Hindlimb muscle (tissue), 1 donor: ENCODE measurements at regions not wholly inside any gene's neighbourhood (a gene's known extent, or its start where the extent isn't known, plus 50 kb on each side); places are given as distances from the start of the nearest gene placed in this dataset.
"Not testable (repeated sequence)": the region's sequence is repeated elsewhere in the genome, so short reads cannot be mapped to it uniquely, and the experiment has no call there.

Experiments
- DNase-seq: peaks from one replicate; pipeline ENCODE4 v3.0.0-alpha.2; 2013

DNA sequence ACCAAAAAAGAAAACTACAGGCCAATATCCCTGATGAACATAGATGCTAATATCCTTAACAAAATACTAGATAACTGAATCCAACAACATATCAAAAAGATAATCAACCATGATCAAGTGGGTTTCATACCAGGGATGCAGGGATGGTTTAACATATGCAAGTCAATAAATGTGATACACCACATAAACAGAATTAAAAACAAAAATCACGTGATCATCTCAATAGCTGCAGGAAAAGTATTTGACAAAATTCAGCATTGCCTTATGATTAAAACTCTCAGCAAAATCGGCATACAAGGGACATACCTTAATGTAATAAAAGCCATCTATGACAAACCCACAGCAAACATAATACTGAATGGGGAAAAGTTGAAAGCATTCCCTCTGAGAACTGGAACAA lies 199.9 kb downstream of the TXNL1 start:
- DNase-seq: not testable (repeated sequence)

DNA sequence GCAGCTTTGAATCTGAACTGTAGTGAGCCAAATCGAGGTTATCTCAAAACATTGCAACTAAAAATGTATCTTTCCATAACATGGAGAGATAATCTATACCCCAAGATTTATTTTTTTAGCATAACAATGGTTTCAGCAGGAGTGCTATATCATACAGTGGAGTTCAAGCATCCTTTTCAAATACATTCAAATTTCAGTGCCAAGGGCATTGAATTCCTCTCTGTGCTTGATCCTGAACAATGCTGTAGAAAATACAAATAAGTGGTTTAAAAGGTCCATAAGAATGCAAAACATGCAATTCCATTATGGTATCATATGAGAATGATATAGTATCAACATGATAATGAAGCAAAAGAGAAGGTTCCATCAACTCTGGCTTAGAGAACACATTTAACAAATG lies 201.7 kb downstream of the TXNL1 start:
- DNase-seq: no peak

DNA sequence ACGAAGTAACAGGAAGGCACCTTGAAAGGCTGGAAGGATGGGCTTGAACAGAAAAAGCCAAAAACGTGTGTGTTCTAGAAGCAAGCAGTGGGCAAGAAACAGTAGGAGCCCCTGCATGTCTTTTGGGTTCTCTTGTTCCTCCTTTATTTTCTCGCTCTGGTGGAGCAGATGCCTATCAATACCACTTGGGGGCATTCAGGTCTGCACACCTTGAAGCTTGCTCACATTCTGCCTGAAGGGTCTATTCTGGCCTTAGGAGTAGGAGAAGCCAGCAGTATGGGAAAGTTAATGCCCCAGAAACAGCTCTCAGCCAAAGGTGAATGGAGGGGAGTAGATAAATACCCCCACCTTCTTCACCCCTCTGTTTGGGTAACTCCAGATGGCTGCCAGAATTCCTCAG lies 204.5 kb downstream of the TXNL1 start:
- DNase-seq: no peak

DNA sequence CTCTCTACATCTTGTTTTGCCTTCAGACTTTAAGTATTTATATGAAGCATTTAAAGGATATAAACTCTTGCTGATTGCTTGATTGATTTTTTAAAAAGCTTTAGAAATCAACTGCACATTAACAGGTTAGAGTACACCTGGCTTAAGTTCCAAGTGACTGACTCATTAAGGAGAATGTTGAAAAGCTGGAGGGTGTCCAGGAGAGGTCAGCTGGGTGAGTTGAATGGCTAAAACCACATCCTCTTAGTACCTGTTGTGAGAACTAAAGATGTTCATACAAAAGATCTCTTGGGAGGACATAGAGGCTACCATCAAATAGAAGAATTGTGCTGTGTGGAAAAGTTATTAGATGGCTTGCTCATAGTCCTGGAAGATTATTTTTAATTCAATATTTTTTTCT lies 206.8 kb downstream of the TXNL1 start:
- no peak for DNase-seq

DNA sequence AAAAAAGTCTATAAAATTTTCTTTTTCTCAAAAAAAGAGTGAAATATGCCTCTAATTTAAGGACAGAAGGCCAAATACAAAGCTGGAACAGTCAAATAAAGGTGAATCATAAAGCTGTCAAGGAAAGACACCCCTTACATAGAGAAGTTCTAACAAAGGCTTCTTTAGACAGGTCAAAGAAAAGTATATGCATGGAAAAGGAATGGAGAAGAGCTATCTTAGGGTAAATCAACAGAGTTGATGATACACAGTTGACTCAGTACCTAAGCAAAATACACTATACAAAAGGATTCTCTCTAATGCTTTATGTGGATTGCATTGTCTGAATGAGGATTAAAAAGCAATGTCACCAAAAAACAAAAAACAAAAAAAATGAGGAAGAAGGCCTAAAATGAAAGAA lies 214.8 kb downstream of the TXNL1 start:
- no peak for DNase-seq

DNA sequence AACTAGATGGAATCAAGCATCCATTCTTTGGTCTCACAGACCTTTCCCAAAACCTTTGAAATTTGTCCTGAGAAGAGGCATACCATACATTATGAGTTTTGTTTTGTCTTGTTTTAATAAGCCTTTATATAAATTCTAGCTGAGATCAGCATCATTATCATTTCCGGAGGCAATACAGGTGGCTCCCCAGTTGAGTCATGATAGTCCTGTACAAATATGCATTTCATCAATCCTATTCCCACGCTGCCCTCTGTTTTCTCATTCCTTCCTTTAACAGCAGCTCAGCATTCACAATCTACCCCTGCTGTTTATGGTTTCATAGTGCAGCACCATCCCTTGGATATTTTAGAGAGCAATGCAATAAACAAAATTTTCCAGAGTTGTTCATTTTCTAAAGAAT lies 216.7 kb downstream of the TXNL1 start:
- DNase-seq: no peak

DNA sequence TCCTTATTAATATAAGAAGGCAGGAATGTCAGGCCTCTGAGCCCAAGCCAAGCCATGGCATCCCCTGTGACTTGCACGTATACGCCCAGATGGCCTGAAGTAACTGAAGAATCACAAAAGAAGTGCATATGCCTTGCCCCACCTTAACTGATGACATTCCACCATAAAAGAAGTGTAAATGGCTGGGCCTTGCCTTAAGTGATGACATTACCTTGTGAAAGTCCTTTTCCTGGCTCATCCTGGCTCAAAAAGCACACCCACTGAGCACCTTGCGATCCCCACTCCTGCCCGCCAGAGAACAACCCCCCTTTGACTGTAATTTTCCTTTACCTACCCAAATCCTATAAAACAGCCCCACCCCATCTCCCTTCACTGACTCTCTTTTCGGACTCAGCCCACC lies 217.5 kb downstream of the TXNL1 start:
- not testable (repeated sequence) for DNase-seq

DNA sequence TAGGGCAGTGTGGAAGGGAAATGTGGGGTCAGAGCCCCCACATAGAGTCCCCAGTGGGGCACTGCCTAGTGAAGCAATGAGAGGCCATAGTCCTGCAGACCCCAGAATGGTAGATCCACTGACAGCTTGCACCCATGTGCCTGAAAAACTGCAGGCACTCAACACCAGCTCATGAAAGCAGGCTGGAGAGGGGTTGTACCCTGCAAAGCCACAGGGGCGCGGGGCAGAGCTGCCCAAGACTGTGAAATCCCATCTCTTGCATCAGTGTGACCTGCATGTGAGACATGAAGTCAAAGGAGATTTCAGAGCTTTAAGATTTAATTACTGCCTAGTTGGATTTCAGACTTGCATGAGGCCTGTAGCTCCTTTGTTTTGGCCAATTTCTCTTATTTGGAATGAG lies 224.0 kb downstream of the TXNL1 start:
- no peak for DNase-seq

DNA sequence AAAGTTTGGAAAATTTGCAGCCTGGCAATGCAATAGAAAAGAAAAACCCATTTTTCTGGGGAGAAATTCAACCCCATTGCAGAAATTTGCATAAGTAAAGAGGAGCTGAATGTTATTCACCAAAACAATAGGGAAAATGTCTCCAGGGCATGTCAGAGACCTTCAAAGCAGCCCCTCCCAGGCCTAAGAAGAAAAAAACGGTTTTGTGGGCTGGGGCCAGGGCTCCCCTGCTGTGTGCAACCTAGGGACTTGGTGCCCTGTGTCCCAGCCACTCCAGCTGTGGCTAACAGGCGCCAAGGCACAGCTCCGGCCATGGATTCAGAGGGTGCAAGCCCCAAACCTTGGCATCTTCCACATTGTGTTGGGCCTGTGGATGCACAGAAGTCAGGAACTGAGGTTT lies 224.5 kb downstream of the TXNL1 start:
- DNase-seq: no peak

DNA sequence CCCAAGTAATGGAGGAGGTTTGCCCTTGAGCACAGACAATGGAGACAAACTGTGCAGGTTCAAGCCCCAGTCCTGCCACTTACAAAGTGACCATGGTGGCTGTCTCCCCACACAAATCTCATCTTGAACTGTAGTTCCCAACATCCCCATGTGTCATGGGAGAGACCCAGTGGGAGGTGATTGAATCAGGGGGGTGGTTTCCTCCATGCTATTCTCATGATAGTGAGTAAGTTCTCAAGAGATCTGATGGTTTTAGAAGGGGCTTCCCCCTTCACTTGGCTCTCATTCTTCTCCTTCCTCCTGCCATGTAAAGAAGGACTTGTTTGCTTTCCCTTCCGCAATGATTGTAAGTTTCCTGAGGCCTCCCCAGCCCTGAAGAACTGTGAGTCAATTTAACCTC lies 225.4 kb downstream of the TXNL1 start:
- no peak for DNase-seq

DNA sequence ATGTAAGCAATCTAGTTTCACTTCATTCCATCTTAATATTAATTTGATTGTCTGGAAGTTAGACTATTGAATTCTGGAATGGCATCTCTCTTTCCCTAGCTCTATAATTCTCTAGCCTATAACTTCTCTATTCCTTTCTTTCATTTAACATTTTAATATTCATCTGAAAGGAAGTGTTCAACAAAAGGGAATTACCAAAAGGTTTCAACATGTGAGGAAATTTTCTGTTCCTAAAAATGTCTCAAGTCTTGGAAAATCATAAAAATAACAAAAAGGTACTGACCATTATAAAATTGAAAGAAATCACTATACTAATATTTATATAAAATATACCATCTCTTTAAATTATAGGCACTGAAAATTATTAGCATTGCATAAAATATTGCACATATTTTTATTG lies 228.7 kb downstream of the TXNL1 start:
- DNase-seq: no peak

DNA sequence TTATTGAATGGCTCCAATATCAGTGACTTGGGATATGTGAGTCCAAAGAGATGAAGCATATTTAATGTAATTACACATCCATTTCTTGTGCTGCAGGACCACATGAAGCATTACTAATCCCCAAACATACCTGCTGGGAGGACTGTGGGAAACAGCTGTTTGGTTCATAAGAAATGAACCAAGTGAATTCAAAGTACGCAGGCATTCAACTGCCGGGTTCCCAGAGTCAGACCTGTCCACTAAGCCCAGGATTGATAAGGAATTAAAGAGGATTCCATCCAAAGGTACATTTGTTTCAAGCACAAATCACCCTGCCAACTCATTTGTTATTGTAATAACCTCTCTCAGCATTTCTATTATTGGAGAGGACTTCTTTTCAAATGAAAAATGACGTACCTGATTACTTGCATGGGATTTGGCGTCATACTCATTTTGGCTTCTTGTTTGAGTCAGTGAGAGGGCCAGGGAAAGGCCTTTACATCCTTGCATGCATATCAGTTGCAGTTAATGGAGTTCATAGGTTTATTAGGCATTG lies 230.7 kb downstream of the TXNL1 start:
- DNase-seq: no peak

DNA sequence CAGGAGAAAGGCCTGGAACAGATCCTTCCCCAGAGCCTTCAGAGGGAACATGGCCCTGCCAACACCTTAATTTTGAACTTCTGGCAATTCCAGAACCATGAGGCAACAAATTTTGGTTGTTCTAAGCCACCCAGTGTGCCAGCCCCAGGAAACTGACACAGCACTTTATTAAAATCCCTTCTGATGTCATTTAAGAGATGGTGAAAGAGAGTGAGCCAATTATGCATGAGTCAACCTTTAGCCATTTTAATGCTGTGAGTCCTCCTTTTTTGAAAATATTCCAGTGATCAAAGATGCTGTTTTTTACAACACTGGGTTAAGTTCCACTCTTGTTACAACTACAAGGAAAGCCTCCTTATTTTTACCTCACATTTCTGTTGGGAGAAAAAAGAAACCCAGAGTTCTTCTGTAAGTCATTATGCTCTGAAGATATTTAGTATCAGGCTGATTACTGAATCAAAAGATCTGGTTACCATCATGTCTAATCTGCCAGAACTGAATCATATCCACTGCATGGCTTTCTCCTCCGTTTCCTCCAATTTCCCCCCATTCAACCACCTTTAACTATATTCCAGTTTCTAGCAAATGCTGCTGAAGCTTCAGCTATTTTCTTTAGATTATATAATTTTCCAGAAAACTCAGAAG lies 235.4 kb downstream of the TXNL1 start:
- no peak for DNase-seq

DNA sequence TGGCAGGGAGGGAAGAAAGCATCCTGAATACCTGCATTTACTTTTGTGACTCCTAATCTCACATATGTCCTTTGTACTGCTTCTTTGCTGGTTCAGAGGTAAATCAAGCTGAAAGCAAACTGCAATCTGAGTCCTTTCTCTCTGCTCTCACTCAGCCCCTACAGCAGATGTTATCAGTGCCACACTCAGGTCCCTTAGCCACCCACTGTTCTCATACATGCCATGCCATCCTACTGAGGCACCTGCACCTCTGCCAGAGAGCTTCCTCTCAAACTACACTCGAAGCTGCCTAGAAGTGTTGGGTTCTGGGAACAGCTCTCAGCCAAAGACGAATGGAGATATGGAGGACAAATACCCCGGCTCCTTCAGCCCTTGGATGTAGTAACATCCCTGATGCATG lies 244.5 kb downstream of the TXNL1 start:
- DNase-seq: no peak

DNA sequence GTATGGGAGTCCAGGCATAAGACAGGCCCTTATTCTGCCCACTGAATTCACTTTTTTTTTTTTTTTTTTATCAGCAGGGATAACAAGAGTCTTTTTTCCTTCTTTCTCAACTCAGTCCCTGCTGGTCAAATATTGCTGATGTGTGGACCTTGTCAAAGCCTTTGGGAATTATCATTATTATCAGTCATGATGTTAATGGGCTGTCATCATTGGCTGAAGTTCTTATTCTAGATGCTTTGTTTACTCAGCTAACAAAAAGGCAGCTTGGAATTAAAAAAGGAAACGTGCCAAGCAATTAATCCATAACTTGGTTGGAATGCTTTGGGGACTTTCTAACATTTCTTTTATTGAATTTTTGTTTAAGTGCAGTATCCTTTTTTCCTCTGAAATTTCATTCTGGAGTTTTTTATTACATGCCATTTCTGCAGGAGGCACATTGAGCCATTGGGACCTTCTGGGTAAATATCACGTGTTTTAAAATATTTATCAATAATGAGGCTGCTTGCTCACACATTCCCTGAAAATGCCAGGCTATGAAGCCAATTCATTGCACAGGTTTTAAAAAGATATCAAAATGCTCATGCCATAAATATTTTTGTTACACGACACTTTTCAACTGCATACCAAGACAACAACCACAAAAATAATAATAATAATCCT lies 246.3 kb downstream of the TXNL1 start:
- no peak for DNase-seq

DNA sequence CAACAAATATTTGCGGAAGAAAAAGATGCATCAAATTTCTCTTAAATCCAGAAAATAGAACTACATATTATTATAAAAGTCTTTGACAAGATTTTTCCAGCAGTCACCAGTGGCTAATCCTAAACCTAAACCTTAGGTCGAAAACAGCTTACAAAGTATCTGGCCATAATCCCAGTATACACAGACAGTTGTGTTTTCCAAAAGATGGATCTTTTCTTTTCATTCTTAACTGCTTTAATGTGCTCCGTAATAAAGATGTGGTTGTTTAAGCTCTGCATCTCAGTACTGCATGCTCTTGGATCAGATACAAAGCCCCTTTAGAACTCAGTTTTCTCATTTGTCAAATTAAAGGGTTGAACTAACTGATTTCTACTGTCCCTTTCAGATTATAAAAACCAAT lies 247.8 kb downstream of the TXNL1 start:
- DNase-seq: no peak

DNA sequence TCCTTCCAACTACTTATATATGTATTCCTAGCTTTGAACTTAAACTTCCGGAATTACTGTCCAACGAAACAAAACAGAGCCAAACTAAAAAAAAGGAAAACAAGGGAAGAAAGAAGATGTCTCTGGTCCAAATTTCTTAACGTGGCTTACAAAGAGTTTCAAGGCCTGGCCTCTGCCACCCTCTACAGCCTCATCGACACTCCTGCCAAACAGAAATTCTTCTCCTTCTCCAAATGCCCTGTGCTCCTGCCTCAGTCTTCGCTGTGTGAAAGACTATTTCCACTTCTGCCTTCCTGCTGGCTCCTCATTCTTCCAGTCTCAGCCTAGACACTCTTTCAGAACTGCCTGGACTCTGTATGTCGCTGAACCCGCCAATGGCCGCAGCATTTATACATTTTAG lies 249.2 kb downstream of the TXNL1 start:
- no peak for DNase-seq

DNA sequence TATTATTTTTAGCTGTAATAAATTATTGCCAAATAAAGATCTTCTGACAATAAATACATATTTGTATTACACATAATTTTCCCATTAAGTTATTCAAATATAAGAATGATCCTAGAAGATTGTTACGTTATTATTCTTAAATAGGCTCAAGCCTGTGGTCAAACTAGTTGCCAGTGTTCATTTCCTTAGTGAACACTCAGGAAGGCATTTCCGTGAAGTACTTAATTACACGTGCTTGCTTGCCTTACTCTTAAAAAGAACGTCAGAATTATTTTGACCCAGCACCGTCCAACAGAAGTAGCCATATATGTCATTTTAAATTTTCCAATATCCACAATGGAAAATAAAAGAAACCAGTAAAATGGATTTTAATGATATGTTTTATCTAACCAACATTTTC lies 249.8 kb downstream of the TXNL1 start:
- no peak for DNase-seq

DNA sequence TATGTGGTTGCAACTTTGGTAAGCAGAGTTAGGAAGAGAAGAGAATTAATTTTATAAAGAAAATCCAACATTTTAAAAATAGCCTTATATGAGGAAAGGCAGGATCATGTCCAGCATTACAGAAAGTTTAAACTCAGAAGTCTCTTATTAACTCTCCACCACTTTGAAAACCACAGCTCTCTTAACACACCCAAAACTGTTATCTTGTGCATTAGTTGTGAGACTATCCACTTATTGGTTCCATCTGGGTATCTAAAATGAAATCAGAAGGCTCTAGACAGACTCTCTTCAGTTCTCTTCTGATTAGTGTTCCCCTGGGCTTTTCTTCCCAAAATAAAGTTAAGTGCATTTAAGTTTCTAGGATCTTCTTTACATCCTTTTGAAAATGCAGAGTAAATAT lies 251.5 kb downstream of the TXNL1 start:
- DNase-seq: no peak

DNA sequence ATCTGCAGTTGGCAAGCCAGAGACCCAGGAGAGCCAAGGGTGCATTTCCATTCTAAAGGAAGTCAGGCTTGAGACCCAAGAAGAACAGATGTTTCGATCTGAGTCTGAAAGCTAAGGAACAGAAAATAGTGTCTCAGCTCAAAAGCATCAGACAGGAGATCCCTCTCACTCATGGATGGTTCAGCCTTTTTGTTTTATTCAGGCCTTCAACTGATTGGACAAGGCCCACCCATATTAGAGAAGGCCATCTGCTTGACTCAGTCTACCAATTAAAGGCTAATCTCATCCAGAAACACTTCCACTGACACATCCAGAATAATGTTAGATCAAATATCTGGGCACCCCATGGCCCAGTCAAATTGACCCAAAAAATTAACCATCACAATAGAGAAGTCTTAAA lies 255.0 kb downstream of the TXNL1 start:
- no peak for DNase-seq

DNA sequence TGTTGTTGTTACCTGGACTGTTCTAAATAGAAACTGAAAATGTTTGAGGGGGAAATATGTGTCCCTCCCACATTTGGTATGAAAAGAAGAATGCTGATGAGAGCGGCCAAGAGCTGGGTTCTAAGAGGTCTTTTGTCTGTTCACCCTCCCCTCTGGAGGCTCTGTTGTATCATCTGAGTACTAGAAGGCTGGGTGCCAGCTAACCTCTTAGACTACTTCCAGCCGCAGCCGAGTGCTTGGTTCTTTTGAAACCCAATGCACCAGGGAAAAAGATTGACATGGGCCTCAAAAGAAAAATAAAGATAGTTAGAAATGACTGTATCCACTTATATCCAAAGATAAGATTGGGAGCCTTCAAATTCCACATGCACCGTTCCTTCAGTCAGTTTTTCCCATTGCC lies 255.9 kb downstream of the TXNL1 start:
- DNase-seq: no peak

DNA sequence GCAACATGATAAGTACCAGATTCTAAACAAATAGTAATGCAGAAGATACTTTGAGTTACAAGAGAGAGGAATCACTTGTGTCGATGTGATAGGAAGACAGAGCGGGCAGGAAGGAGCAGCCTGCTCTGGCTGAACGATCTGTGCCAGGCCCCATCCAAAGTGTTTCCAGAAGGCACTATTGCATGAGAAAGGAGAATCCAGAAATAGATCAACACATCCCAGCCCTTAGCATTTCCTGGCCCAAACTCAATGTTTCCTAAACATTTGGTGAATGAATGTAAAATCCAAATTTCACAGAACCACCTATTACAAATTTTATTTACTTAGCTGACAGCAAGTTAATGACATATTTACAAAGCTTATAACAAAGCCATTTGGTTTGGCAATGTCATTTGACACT lies 257.2 kb downstream of the TXNL1 start:
- no peak for DNase-seq

DNA sequence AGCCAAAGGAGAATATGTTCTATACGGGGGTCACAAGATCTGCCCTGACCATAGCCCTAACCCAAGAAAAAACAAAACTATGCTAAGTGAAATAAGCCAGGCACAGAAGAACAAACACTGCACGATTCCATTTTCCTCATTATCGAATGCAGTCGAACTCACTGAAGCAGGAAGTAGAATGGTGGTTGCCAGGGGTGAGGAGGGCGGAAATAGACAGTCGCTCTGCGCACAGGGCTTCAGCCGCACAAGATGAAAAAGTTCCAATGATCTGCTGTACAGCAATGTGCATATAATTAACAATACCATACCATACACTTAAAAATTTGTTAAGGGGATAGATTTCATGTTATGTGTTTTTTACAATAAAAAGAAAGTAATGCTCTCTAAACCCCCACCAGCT lies 257.7 kb downstream of the TXNL1 start:
- DNase-seq: no peak

DNA sequence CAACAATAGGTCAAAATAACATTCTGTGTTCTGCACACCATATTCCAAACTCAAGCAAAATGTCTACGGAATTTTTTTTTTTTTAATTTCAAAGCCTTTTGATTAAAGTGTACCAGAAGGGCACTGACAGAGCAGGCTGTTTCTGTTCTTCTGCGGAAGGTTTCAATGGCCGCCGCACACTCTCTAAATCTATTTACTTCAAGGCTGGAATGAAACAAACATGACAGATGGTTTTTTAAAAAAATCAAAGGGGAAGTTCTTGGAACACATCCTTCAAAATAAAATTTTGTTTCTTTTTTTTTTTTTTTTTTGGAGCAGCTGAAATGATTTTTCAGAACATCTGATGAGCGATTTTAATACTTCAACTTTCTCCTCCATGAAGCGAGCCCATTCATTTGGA lies 259.1 kb downstream of the TXNL1 start:
- DNase-seq: no peak

DNA sequence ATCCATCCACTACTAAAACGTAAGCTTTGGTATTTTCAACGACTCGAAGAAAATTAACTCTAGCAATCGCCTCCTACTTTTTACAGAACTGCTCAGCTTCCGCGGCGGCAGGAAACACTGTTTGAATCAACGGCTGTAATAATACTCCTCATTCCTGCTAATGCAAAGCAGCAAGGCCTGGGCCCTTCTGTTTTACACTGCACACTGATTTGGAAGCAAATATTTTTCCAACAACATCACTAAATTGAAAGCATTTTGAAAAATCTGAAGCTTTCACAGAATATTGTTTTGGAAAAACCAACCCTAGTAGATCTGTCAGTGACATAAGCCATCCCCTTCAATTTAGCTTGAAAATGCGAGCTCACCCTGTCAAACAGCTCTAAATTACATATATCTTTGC lies 261.2 kb downstream of the TXNL1 start:
- DNase-seq: no peak
